DLD1 (cell line): ENCODE measurements at regions not wholly inside any gene's neighbourhood (a gene's known extent, or its start where the extent isn't known, plus 50 kb on each side); places are given as distances from the start of the nearest gene placed in this dataset.

Experiments
- in situ Hi-C: cut with HindIII; loops from 2 replicates; pipeline ENCODE4 v1.10.0; 2017; ENCODE audit warnings: low sequenced_read_pairs

DNA sequence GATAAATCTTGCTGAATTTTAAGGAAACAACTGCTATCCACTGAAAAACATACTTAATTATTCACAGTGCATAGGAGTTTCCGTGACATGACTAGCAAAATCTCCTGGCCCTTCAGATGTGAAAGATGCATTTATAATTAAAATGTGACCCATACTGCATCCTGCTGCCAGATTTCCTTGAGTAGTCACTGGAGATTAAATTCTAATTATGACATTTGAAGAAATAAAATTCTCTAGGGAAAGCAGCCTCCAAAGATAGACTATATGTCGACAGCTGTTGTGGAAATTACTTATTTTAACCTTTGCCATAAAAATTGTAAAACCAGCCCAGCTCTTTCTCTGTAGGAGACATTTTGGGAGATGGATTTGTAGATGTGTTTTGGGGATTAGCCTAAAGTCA lies 193.6 kb upstream of the SMC2 start:
- in situ Hi-C loops = no loop called here

DNA sequence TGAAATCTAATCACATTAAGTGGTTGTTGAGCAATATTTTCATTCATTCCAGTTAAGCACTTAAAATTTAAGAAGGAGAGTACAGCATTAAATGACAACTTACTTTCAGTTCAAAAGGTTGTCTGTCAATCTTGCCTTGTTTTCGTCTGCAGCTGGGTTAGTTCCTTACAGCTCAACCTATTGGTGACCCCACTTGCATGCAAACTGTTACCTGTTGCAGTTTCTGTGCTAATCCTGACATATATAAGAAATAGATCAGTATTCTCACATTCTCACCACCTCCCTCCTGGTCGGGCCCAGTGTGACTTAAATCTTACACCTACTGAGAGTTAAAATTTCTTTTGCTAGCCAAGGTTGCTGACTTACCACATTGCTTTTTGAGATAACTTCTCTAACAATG lies 191.8 kb upstream of the SMC2 start:
- in situ Hi-C loops = no loop called here

DNA sequence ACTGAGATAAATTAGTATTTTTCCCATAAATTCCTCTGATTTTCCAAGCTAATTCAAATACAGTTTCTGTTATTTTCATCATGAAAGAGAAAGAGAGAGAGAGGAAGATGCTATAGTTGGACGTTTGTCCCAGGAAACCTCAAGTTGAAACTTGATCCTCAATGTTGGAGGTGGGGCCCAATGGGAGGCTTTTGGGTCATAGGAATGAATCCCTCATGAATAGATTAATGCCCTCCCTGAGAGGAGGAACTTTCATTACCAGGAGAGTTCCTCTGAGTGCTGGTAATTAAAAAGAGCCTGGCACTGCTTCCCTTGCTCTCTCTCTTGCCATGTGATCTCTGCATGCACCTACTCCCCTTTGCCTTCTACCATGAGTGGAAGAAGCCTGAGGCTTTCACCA lies 189.9 kb upstream of the SMC2 start:
- in situ Hi-C loops = no loop called here

DNA sequence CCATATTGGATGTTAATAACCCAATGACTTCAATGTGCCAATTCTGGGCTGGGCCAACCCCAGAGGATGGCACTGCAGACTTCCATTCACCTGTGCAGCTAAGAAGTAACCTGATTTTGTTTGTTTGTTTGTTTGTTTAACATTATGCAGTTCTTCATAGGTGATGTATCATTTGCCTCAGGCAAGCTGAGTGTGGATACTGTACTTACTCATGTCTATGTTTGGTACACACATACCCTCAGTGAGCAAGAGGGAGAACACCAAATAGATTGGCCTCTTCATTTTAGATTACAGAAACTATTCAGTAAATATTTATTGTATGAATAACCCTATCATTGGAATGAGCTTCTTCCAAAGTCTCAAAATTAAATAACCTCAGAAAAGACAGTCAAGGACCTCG lies 180.2 kb upstream of the SMC2 start:
- in situ Hi-C loops = no loop called here

DNA sequence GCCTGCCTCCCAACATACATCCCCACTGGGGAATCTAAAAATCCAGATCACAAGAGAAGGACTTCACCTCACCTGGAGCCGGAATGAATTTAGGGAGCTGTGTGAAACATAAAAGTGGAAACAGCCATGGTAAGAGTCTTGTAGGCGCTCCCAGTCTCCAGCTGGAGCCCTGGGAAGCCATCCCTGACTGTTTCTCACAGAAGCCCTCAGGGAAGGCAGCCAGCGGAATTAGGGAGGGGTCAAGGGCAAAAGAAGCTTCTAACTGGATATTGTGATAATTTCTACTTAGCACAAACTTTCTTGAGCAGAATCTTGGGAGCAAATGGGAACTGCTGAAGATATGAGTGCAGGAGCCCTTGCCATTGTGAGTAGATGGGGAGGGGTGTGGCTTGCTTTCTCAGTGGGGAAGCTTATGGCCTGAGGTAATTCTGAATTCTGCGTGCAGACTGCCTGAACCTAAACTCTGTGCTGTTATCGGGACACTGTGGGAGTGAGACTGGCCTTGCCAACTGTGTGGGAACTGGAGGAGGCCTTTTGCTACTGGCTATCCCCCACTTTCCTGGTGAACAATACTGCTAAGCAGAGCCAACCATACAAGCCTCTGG lies 174.4 kb upstream of the SMC2 start:
- in situ Hi-C loops = no loop called here

DNA sequence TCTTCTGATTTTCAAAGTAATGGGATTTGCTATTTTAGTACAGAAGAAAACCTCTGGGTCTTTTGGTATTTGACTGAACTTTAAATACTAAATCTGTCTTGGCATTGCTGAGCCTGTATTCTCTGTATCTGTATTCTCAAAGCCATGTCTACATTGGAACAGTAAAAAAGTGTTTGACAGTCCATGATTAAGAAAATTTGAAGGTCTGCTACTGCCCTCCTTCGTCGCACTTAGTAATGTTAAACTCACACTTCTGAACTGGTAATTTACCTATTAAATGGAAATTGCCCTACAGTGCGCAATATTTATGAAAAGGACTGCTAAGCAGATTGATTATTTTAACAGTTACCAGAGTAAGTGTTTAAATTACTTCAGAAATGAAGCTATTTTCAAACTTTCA lies 165.7 kb upstream of the SMC2 start:
- in situ Hi-C loops = no loop called here

DNA sequence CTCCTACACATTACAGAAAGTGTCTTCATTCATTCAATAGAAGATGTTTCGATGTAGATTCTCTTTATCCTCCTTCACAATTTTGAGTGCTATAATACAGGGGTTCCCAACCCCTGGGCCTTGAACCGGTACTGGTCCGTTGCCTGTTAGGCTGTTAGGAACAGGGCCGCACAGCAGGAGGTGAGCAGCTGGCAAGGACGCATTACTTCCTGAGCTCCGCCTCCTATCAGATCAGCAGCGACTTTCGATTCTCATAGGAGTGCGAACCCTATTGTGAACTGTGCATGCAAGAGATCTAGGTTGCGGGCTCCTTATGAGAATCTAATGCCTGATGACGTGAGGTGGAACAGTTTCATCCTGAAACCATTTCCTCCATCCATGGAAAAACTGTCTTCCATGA lies 153.0 kb upstream of the SMC2 start:
- in situ Hi-C loops = no loop called here

DNA sequence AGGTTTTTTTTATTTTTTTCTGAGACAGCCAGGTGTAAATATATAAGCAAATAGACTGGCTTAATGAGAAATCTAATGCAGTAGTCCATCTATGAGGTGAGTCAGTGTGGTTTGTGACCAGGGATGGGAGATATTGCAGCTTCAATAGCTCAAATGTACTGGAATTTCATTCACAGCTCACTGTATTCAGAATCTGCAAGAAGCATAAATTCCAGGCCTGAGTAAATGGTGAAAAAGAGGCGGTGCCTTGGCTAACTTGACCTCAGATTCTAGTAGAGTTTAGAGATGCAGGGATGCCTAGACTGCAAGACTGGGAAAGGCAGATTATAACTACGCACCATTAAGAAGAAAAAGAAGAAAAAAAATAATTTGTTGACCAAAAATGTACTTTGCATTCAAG lies 151.9 kb upstream of the SMC2 start:
- in situ Hi-C loops = no loop called here

DNA sequence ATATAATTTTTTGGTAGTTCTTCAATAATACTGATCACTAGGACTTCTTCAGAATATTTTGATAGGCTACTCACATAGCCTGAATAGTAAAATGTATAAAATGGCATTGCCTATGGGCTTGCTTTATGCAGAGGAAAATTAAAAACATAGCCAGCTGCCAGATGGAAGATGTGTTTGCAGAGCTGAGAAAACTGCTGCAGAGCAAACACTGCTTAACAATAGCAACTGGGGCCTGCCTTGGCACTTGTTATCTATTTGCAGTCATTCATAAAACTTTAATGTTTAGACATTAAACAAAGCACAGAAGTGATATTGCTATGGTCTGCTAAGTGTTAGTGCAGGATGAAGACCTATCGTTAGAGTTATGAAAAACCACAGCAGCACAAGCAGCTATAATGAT lies 151.5 kb upstream of the SMC2 start:
- in situ Hi-C loops = no loop called here

DNA sequence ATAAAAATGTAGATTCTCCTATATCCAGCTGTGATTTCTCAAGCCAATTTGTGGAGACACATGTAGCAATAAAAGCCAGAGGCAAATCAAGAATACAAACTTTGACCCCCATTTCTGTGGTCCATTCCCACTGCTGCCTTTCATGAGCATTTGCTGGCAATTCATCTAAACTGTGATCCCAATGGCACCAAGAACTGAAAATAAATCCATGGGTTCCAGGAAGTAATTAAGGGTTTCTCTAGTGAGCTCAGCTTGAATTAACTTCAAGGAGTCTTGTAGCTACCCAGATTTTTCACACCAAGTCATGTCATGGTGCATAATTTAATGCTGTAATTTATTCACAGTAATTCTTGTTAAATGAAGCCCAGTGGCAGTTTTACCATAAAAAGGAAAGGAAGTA lies 145.0 kb upstream of the SMC2 start:
- in situ Hi-C loops = no loop called here

DNA sequence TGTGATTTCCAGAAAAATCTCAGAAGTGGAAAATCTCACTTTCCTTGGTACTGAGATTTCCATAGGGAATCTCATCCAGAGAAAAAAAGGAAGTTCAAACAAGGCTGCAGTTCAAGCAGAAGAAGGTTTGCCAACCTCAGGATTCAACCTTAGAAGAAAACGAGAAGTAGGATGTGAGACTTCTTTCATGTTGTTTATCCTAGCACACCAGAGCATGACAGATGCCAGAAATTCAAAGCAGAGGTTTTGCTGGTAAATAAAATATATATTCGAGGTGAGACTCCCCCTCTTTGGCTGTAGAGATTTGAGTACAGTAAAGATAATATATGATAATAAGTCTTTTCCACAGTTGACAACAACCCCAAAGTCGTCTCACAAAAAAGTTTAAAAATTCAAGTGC lies 116.9 kb upstream of the SMC2 start:
- in situ Hi-C loops = no loop called here

DNA sequence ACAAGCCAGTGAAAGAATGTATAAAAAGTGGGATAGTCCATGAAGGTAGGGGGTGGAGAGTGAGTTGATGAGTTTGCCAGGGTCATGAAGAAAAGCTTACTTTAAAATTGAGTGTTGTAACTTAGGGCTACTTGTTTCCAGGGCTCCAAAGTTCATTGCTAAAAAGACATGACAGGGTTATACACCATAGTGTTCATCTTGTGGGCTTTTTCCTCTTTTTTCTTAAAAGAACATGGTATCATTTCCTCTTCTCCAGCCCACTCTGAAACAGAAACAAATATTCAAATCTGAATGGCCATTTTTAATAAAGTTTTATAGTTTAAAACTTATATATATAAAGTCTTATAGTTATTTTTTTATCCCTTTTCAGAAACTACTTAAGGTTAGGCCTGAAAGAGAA lies 115.7 kb upstream of the SMC2 start:
- in situ Hi-C loops = no loop called here

DNA sequence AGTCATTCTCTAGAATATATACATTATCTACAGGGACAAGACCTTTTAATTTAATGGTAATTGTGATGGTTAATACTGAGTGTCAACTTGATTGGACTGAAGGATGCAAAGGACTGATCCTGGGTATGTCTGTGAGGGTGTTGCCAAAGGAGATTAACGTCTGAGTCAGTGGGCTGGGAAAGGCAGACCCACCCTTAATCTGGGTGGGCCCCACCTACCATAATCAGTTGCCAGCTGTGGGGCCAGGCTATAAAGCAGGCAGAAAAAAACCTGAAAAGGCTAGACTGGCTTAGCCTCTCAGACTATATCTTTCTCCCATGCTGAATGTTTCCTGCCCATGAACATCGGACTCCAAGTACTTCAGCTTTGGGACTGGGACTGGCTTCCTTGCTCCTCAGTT lies 112.2 kb upstream of the SMC2 start:
- in situ Hi-C loops = no loop called here

DNA sequence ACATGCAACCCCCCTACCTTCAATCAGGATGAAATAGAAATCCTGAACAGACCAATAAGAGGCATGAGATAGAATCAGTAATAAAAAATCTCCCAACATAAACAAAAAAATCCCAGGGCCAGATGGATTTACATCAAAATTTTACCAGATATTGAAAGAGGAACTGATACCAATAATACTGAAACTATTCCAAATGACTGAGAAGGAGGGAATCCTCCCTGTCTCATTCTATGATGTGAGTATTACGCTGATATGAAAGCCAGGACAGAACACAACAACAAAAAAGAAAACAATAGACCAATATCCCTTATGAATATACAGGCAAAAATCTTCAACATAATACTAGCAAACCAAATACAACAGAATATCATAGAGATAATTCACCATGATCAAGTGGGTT lies 109.0 kb upstream of the SMC2 start:
- in situ Hi-C loops = no loop called here

DNA sequence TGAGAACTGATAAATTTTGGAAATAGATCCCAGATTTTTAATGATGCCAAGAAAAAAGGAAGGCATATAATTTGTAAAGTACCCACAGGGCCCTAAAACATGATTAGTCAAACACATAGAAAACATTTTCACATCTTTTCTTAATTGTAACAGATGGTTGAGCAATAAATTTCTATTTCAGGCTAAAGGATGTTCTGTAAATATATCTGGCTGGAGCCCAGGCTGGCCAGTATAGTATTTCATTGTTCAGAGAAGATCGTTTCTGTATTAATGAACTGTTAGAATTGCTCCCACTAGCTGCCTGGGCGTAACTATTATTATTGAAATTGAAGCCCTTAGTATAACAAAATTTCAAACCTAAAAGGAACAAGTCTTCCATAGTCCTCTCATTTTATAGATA lies 105.3 kb upstream of the SMC2 start:
- in situ Hi-C loops = no loop called here

DNA sequence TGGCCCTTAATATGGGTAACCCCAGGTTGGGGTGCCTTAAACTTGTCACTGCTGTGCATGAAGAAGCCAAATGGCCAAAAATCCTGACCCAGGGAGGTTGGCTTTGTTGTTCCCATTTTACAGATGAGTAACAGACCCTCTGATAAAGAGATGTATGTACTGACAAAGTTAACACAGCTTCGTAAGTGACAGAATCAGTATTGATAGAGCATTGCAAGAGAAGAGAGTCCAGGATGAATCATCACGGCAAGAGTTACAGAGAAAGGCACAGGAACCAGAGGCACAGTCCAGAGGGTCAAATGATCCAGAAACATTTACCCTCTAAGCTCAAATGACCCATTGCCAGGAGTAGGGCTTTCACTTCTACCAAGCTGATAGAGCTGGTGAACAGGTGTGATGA lies 103.8 kb upstream of the SMC2 start:
- in situ Hi-C loops = no loop called here

DNA sequence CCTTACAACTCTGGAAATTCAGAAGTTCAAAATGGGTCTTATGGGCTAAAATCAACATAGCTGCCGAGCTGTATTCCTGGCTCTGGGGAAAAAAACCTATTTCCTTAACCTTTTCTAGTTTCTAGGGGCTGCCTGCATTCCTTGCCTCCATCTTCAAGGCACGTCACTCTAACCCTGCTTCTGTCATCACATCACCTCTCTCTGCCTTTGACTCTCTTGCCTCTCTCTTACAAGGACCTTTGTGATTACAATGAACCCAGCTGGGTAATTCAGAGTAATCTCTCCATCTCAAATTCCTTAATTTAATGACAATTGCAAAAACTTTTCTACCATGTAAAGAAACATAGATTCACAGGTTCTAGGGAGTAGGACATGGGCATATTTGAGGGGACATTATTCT lies 103.1 kb upstream of the SMC2 start:
- in situ Hi-C loops = no loop called here

DNA sequence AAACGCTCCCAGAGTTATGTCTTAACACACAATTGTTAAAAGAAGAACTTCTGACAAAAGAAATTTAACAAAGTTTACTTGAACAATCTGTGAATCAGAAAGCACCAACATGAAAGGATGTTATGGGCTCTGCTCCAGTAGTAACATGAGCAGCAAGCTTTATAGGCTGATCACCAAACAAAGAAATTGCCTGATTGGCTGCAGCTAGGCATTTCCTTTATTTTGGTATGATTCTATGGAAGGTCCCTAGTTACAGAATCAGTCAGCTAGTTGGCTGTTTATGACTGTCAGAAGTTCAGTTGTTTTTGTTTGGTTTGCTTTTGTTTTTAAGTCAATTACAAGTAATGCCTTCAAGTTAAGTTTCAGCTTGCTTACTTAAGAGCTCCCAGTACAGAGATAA lies 102.4 kb upstream of the SMC2 start:
- in situ Hi-C loops = no loop called here

DNA sequence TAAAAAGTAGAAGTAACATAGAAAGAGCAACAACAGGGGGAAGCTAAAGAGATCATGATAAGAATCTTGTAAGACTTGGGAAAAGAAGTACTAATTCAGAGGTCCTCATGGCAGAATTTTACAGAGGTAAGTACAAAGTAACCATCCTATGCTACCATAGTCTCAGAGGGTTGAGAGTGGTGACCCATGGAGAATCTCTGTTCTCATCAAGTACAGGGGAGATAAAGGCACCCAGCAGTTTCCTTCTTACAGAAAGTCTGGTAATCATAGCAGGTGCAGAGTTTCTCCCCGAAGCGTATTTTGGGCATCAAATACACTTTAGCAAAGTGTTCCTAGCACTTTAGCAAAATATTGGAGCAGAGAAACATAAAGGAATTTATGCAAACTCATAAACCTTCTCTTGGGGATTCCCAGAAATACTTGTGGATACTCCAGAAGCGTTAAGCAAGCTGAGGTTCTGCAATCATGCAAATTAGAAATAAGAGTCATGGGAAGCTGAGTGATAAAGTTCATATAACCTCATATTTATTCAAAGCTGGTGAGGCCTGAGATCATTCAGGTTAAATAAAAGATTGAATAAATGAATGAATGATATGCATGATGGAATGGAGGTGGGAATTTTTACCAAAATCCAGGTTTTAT lies 101.0 kb upstream of the SMC2 start:
- in situ Hi-C loops = no loop called here

DNA sequence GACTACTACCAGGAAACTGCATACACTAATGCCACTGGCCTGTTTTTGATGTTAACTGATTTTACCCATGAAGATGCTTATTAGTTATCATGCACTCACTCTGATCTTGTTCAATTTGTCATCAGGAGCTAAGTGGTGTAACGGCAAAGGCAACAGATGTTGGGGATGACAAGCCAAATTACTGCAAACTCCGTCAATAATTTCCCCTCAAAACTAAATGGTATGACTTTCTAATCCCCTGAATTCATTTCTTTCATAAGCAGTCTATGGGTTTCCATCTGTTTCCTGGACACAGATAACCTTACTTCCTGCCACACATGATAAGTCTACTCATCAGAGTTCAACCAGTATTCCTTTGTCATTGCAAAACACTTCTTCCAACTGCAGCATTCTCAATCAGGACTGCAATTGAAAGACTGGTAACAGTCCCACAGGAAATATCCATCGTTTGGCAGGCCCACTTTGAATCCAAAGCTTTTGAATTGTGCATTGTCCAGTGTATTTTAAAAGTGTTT lies 96.2 kb upstream of the SMC2 start:
- in situ Hi-C loops = no loop called here

DNA sequence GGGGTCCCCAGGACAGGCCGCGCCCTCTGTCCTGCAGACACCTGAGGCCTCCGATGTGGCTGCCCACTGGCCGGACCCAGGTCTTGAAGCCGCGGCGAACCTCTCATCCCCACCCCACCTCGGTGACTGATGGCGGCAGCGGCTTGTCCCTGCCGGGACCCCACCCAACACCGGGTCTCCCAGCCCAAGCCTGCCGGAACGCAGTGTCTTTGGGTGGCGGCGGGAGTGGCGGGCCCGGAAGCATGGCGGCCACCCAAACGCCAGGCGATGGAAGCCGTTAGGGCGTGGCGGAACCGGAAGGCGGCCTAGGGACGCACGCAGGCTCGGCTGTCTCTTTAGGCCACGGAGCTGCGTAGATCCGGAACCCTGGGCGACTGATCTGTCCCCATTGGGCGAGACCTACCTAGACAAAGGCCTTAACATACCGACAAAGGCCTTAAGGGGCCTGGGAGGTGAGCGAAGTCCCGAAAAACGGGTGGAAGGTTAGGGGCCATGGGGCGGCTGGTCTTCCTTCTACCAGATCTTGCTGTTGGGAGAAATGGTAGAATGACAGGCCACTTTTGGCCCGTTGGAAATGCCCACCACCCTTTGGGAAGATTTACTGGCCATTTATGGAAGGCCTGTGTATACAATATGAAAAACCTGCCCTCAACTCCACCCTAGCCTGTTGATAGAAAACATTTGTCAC lies 94.6 kb upstream of the SMC2 start:
- in situ Hi-C loops = no loop called here

DNA sequence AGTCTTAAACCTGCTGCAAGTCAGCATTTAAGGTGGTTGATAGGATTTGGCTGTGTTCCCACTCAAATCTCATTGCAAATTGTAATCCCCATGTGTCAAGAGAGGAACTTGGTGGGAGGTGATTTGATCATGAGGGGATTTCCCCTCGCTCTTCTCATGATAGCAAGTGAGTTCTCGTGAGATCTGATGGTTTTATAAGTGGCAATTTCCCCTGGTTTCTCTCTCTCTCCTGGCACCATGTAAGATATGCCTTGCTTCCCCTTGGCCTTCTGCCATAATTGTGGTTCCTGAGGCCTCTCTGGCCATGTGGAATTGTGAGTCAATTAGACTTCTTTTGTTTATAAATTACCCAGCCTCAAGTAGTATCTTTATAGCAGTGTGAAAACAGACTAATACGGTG lies 84.3 kb upstream of the SMC2 start:
- in situ Hi-C loops = no loop called here
